T-helper 1 cell treated with Interleukin-12 subunit alpha and Interleukin-12 subunit beta and Interleukin-4 antibody, amounts not matched to agents 30 μg/mL and 1 μg/mL, for 36 hours (primary cell): ENCODE measurements at regions not wholly inside any gene's neighbourhood (a gene's known extent, or its start where the extent isn't known, plus 50 kb on each side); places are given as distances from the start of the nearest gene placed in this dataset.

Experiments
- H3K27ac Mint-ChIP-seq: one replicate; pipeline ENCODE4 v1.8.0; 2021; ENCODE audit warnings: mild to moderate bottlenecking, mixed read lengths
- H3K27me3 Mint-ChIP-seq: one replicate; pipeline ENCODE4 v1.8.0; 2021; ENCODE audit warnings: low read depth, mixed read lengths
- H3K36me3 Mint-ChIP-seq: one replicate; pipeline ENCODE4 v1.8.0; 2021; ENCODE audit warnings: low read depth, mixed read lengths
- H3K4me1 Mint-ChIP-seq: one replicate; pipeline ENCODE4 v1.8.0; 2021; ENCODE audit warnings: low read depth, mixed read lengths
- H3K4me3 Mint-ChIP-seq: one replicate; pipeline ENCODE4 v1.8.0; 2021; ENCODE audit warnings: mild to moderate bottlenecking, moderate library complexity, mixed read lengths
- H3K9me3 Mint-ChIP-seq: one replicate; pipeline ENCODE4 v1.8.0; 2021; ENCODE audit warnings: mixed read lengths

DNA sequence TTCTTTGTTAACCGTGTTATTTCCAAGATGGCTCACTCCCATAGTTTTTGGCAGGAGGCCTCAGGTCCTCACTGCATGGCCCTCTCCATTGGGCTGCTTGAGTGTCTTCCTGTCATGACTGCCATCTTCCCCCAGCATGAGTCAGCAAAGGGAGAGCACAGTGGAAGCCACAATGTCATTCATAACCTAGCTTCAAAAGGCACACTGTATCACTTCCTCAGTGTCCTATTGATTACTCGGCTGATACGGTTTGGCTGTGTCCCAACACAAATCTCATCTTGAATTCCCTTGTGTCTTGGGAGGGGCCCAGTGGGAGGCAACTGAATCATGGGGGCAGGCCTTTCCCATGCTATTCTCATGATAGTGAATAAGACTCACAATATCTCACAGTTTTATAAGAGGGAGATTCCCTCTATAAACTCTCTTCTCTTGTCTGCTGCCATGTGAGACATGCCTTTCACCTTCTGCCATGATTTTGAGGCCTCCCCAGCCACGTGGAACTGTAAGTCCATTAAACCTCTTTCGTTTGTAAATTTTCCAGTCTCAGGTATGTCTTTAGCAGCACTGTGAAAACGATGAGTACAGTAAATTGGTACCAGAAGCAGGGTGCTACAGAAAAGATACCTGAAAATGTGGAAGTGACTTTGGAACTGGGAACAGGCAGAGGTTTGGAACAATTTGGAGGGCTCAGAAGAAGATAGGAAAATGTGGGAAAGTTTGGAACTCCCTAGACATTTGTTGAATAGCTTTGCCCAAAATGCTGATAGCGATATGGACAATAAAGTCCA lies 106.5 kb downstream of the PRLHR start:
- Mint-ChIP-seq H3K36me3 (no peaks in the 10 kb centered on the region), H3K9me3 (peaks cover 15% of the 10 kb centered on the region), H3K27ac (no peak overlapping the region), H3K4me1 (no peaks in the 10 kb centered on the region), H3K27me3 (peaks cover 7% of the 10 kb centered on the region), H3K4me3 (no peak overlapping the region)

DNA sequence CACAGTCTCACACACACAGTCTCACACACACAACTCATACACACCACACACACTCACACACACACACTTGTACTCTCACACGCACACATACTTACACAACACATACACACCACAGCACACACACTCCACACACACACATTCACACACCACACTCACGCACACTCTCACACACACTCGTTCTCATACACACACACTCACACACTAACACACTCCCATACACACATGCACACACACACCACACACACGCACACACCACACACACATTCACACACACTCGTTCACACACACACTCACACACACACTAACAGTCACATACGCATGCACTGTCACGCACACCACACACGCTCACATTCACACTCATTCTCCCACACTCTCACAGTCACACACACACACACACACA lies 109.8 kb downstream of the PRLHR start:
- H3K9me3 Mint-ChIP-seq, result peaks cover 13% of the 10 kb centered on the region
- H3K27me3 Mint-ChIP-seq, result peaks cover 7% of the 10 kb centered on the region
- no peak overlapping the region for H3K27ac Mint-ChIP-seq
- H3K4me1 Mint-ChIP-seq, result no peaks in the 10 kb centered on the region
- H3K4me3 Mint-ChIP-seq, result no peak overlapping the region
- no peaks in the 10 kb centered on the region for H3K36me3 Mint-ChIP-seq

DNA sequence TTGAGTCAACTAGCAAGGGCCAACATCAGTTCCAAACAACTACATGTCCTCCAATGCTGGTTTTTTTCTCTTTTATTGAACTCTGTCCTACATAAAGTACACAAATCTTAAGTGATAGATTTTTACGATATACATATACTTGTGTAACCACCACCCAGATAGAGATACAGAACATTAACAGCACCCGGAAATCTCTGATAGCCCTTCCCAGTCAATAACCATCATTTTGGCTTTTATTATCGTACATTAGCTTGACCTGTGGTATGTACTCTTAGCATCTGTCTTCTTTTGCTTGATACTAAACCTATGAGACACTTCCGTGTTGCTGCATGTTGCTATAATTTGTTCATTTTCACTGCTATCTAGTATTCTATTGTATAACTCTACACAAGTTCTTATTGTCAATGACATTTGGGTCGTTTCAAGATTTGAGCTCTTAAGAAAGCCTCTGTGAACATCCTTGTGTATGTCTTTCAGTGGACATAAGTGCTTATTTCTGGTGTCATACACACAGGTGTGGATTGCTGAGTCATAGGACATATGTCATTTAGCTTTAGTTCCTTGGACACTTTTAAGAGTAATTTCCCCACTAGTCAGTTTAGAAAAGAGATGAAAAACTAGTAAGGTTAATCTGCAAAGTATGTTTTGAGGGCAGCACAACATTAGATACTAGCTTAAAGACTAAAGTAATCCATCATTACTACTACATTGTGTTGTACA lies 111.1 kb downstream of the PRLHR start:
- Mint-ChIP-seq H3K27me3 (peaks cover 7% of the 10 kb centered on the region), H3K9me3 (peaks cover 7% of the 10 kb centered on the region), H3K27ac (no peak overlapping the region), H3K4me1 (no peaks in the 10 kb centered on the region), H3K4me3 (no peak overlapping the region), H3K36me3 (no peaks in the 10 kb centered on the region)

DNA sequence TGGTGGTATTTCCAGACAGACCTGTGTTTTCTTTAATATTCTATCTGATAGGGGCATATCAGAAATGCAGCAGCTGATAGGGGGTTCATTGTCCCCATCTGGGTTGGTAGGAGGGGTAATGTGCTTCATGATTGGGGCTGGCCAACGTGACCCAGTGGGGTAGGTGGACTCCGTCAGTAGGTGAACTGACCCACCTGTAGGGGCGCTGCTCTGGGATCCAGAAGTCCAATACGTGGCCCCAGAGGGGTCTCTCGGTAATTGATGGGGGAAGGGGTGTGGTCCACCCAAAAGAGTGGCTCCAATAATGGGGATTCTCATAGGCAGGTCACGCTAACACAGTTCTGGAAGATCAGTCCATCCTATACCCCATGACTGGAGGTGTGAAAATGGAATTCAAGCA lies 112.0 kb downstream of the PRLHR start:
- H3K4me1 Mint-ChIP-seq, result no peaks in the 10 kb centered on the region
- H3K36me3 Mint-ChIP-seq, result no peaks in the 10 kb centered on the region
- no peak overlapping the region for H3K4me3 Mint-ChIP-seq
- H3K27ac Mint-ChIP-seq, result no peak overlapping the region
- H3K27me3 Mint-ChIP-seq, result peaks cover 7% of the 10 kb centered on the region
- H3K9me3 Mint-ChIP-seq, result peaks cover 2% of the 10 kb centered on the region

DNA sequence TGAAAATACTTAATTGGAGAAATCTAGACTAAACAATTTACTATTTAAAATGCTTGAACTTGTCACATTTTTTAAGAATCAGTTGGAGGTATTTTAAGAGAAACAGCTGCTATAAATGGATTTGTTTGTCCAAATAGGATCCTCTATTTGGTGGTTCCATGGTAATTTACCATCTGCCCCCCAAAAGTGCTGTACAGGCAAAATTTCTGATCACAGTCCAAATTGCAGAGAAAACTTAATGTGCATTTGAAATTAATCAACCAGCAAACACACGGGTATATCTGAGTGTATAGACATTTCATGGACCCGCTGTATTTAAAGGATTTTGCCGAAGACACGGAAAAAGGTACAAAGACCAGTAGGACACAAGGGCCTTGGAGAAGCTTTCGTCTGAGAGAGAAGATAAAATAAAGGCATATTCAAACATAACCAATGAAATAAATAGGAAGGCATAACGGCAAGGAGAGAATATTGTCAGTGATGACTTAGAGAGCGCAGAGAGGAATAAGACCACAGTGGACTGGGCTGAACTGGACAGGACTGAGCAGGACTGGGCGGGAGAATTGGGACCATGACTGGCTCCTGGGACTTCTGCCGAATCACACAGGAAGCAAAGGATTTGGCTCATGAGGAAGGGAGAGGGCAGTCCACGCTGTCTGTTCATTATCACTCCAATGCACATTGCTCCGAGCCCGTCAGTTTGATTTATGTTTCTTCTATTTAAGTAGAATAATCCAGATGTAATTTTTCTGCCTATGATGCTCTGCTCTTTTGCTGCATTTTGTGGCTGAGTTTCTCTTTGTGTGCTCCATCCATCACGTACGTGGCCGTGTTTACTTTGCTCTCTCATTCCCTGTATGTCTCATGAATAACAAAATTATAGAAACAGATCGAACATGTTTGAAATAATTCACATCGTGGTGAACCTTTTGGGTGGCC lies 112.8 kb downstream of the PRLHR start:
- Mint-ChIP-seq H3K4me1 (no peaks in the 10 kb centered on the region), H3K27me3 (peaks cover 10% of the 10 kb centered on the region), H3K4me3 (no peak overlapping the region), H3K9me3 (peaks cover 2% of the 10 kb centered on the region), H3K36me3 (no peaks in the 10 kb centered on the region), H3K27ac (no peak overlapping the region)

DNA sequence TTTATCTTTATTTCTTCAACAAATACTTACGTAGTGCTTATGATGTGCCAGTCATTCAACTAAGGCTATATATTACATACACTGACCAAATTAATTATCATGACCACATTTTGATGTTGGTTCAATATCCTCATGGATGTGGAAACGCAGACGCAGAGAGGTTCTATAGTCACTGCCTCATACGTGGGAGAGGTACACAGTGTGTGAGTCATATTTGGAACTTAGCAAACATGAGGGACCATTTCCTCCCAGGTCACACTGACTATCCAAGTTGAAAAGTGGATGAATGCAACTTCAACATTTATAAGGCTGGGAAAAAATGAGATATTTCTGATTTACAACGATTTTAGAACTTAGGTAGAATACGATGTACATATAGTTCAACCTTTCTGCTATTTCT lies 113.6 kb downstream of the PRLHR start:
- H3K27ac Mint-ChIP-seq, result no peak overlapping the region
- H3K27me3 Mint-ChIP-seq, result peaks cover 15% of the 10 kb centered on the region
- H3K4me1 Mint-ChIP-seq, result no peaks in the 10 kb centered on the region
- H3K9me3 Mint-ChIP-seq, result peaks cover 2% of the 10 kb centered on the region
- H3K36me3 Mint-ChIP-seq, result no peaks in the 10 kb centered on the region
- H3K4me3 Mint-ChIP-seq, result no peak overlapping the region

DNA sequence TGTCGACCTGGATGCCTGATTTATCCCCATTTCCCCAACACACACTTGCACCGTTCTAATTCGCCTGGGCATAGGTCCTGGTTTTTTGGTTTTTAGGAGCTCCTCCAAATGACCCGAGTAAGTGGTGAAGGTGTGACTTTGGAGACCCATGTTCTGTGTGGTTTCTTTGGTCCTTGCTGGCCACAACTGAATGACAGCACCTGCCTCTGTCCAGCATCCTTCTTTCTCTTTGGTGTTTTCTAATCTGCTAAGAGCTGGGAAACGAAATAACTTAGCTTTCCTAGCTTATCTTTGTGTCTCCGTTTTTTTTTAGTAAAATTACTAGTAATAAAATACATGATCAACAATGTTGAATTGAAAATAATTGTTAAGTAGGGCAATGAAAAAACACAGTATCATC lies 120.2 kb downstream of the PRLHR start:
- Mint-ChIP-seq H3K27ac (no peak overlapping the region), H3K9me3 (no peaks in the 10 kb centered on the region), H3K36me3 (no peaks in the 10 kb centered on the region), H3K27me3 (peaks cover 15% of the 10 kb centered on the region), H3K4me1 (no peaks in the 10 kb centered on the region), H3K4me3 (no peak overlapping the region)

DNA sequence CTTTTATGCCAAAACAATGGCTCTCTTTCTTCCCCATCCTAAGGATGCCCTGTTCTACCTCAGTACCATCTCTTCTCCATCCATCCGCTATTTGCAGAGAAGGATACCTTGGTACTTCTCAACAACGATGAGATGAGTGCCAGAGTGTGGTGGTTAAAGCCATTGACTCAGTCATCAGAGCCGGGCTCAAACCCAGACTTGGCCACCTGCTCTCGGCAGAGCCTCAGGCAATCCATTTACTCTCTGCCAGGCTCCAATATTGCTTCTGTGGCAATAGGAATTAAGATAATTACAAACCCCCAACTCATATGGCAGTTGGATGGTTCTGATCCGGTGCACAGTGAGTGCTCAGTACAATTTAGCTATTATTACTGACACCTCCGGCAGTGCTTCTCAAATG lies 121.3 kb downstream of the PRLHR start:
- Mint-ChIP-seq H3K9me3 (no peaks in the 10 kb centered on the region), H3K4me1 (no peaks in the 10 kb centered on the region), H3K4me3 (no peak overlapping the region), H3K27ac (no peak overlapping the region), H3K36me3 (no peaks in the 10 kb centered on the region), H3K27me3 (peaks cover 15% of the 10 kb centered on the region)

DNA sequence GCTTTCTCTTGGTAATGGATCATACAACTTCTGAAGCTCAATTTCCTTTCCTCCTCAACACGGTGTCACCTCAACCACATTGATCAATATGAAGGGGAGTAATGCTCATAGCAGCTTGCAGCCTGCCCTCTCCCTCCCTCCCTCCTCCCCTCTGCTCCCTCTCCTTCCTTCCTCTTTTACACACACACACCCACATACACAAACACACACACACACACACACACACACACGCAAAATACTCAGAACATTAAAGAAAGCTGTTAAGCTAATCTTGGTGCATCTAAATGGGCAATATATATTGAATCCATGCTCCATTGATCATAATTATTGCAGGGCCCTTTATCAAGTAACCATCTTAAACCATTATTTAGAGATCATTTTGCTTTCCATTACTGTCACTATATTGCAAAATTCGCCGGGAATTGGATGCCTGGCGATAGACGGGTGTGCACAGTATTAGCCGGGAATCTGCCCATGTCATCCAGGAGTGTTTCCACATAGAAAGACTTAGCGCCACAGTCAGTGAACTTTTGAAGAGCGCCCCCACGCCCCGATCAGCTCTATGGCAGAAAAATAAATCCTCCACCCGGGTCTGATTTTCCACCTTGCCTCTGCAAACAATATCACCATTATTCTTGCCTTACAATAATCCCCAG lies 122.0 kb downstream of the PRLHR start:
- no peaks in the 10 kb centered on the region for H3K36me3 Mint-ChIP-seq
- no peaks in the 10 kb centered on the region for H3K9me3 Mint-ChIP-seq
- no peak overlapping the region for H3K4me3 Mint-ChIP-seq
- H3K4me1 Mint-ChIP-seq, result no peaks in the 10 kb centered on the region
- H3K27me3 Mint-ChIP-seq, result peaks cover 15% of the 10 kb centered on the region
- no peak overlapping the region for H3K27ac Mint-ChIP-seq

DNA sequence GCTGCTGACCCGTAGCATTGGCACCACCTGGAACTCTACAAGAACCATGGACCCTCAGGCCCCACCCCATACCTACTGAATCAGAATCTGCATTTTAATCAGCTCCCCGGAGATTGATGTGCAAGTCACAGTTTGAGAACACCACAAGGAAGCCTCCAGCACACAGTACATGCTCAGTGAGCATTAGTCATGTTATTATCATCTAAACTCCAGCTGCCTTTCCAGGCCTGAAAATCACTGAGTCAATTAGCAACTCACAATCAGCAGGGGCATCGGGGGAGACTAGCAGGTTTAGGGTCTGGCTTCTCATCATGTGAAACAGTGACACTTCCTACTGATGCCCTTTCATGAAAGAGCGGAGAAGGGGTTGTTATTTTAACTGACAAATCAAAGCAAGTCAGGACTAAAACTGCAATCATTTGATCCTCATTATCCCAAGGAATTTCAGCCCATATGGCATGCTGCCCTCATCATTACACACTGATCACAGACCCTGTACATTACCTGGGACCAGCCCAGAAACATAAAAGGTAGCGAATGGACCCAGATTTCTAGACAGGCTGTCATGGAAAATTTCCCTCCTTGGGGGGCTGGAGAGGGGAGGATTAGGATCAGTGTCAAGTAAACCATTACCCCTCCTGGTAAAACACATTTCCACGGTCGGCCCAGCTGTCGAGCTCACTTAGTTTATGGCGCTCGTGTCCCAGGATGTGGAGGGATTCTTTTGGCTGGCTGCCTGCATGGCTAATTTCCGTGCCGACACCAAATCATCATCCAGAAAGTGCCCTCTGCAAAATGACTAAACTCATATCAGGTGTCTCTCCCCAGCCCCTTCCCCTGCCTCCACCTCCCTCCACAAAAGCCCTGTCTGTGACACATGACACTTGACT lies 122.8 kb downstream of the PRLHR start:
- Mint-ChIP-seq H3K36me3 (no peaks in the 10 kb centered on the region), H3K27me3 (peaks cover 12% of the 10 kb centered on the region), H3K4me1 (no peaks in the 10 kb centered on the region), H3K4me3 (no peak overlapping the region), H3K27ac (no peak overlapping the region), H3K9me3 (no peaks in the 10 kb centered on the region)

DNA sequence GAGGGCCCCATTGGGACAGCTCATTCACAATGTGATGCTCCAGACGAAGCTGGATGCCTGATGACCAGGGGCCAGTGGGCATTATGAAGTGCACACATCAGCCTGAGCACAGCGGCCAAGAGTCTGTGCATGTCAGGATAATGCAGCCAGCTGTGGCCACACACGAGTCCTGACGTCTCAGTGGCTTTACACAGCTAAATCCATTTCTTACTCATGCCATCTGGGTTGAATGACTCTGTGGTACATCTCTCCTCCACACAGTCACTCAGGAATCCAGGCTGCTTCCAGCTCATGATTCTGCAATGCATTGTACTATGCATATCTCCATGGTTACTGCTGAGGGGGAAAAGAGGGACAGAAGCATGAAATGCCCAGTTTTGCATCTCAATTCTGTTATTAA lies 123.6 kb downstream of the PRLHR start:
- Mint-ChIP-seq H3K4me1 (no peaks in the 10 kb centered on the region), H3K27me3 (peaks cover 7% of the 10 kb centered on the region), H3K27ac (no peak overlapping the region), H3K36me3 (no peaks in the 10 kb centered on the region), H3K9me3 (no peaks in the 10 kb centered on the region), H3K4me3 (no peak overlapping the region)

DNA sequence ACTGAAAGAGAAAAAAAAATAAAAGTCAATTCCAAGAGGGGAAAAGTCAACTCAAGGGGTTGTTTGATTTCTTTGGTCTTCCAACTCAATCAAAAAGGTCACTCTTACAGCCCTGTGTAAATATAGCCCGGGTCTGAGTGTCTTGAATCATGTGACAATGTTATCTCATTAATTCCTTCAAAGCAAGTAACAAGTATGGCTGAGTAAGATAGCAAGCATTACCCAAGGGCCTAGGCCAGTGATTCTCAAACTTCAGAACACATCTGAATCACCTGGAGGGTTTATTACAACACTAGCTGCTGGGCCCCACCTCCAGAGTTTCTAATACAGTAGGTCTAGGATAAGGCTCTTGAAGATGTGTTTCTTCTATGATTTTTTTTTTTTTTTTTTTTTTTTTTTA lies 125.0 kb downstream of the PRLHR start:
- no peak overlapping the region for H3K27ac Mint-ChIP-seq
- no peaks in the 10 kb centered on the region for H3K36me3 Mint-ChIP-seq
- peaks cover 7% of the 10 kb centered on the region for H3K27me3 Mint-ChIP-seq
- no peak overlapping the region for H3K4me3 Mint-ChIP-seq
- H3K4me1 Mint-ChIP-seq, result no peaks in the 10 kb centered on the region
- no peaks in the 10 kb centered on the region for H3K9me3 Mint-ChIP-seq

DNA sequence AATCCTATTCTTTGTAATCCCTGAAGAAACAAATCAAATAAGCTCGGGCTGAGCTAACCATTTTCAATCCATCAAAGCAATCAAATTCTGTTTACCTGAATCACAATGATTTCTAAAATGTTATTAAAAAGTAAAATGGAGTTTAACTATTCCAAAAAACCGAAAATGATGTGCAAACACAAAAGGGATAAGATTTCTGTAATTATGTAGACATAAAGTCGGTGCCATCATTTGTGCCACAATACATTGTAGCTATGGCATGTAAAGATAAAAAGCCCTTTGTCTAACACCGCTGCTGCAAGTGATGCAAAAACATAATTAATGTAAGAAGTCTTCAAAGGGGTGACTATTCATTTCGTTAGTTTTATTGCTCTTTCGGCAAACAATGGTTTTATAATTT lies 125.1 kb upstream of the FAM204A start:
- Mint-ChIP-seq H3K36me3 (no peaks in the 10 kb centered on the region), H3K27me3 (peaks cover 15% of the 10 kb centered on the region), H3K27ac (no peak overlapping the region), H3K9me3 (no peaks in the 10 kb centered on the region), H3K4me3 (no peak overlapping the region), H3K4me1 (no peaks in the 10 kb centered on the region)
